ENCODE measurements at regions not wholly inside any gene's neighbourhood (a gene's known extent, or its start where the extent isn't known, plus 50 kb on each side); places are given as distances from the start of the nearest gene placed in this dataset.
"Not testable (repeated sequence)": the region's sequence is repeated elsewhere in the genome, so short reads cannot be mapped to it uniquely, and the experiment has no call there.

DNA sequence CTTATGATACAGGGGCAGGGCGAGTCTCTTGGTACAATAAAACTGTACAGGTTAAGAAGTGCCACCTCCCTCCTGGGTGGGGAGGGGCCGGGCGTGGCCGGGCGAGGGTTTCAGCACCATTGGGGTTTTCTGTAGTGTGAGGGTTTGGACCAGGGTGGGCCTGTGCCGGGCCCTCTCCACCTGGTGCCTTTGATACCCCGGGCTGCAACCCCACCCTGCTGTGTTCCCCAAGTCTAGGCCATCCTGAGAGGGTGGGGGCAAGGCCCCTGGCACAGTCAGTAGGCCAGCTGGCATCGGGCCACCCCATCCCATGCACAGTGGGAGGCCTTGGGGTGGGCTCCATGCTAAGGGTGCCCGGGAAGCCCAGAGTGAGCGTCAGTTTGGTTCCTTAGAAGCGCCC, 431.8 kb upstream of the ZNF722 start:
- POLR2A ChIA-PET; SMC1A ChIA-PET (ENCODE audit: uncharacterized antibody, unreplicated experiment); H3K4me1 ChIP-seq (ENCODE audit: control insufficient read depth, insufficient read depth, low read length); FAIRE-seq; BruUV-seq (replicated peaks); RAD21 ChIA-PET (ENCODE audit: unreplicated experiment); H3K4me2 ChIP-seq (ENCODE audit: control insufficient read depth, insufficient read depth); H3K4me3 ChIP-seq; intact Hi-C loops (cut with micrococcal nuclease; ENCODE audit: unreplicated experiment); DNase-seq (ENCODE audit: low read depth, low spot score); H3K27ac ChIP-seq (ENCODE audit: control insufficient read depth, insufficient read depth); H3K27me3 ChIP-seq (replicated peaks in 1 of 2; ENCODE audit: control insufficient read depth in 2 of 2, insufficient read depth in 2 of 2, low read length in 1 of 2); H3K36me3 ChIP-seq (ENCODE audit: control insufficient read depth in 2 of 2, insufficient read depth in 2 of 2, low read length in 1 of 2); in situ Hi-C loops (cut with MboI); H4K20me1 ChIP-seq (ENCODE audit: control insufficient read depth, insufficient read depth); CTCF ChIA-PET; H3K9ac ChIP-seq (ENCODE audit: control insufficient read depth, insufficient read depth, low read length); ATAC-seq; H3K9me3 ChIP-seq (replicated peaks; ENCODE audit: control insufficient read depth, insufficient read depth, low read length); H3K79me2 ChIP-seq (ENCODE audit: control insufficient read depth, insufficient read depth, low read length); H2AFZ ChIP-seq (ENCODE audit: control insufficient read depth, low read depth, low read length): not testable (repeated sequence)
- 53% methylated on average over 8 of the region's 11 CpGs for WGBS (ENCODE audit: insufficient coverage, insufficient replicate concordance, low lambda C conversion rate, missing lambda C conversion rate)

GRCh38 chr7:63567636-63568035, 431.0 kb upstream of the ZNF722 start:
- H3K4me3 ChIP-seq; DNase-seq (ENCODE audit: low read depth, low spot score); H3K4me1 ChIP-seq (ENCODE audit: control insufficient read depth, insufficient read depth, low read length); SMC1A ChIA-PET (ENCODE audit: uncharacterized antibody, unreplicated experiment); H3K79me2 ChIP-seq (ENCODE audit: control insufficient read depth, insufficient read depth, low read length); H2AFZ ChIP-seq (ENCODE audit: control insufficient read depth, low read depth, low read length); CTCF ChIA-PET; POLR2A ChIA-PET; H4K20me1 ChIP-seq (ENCODE audit: control insufficient read depth, insufficient read depth); H3K4me2 ChIP-seq (ENCODE audit: control insufficient read depth, insufficient read depth); H3K9me3 ChIP-seq (replicated peaks; ENCODE audit: control insufficient read depth, insufficient read depth, low read length); H3K36me3 ChIP-seq (ENCODE audit: control insufficient read depth in 2 of 2, insufficient read depth in 2 of 2, low read length in 1 of 2); BruUV-seq (replicated peaks); in situ Hi-C loops (cut with MboI); RAD21 ChIA-PET (ENCODE audit: unreplicated experiment); H3K27ac ChIP-seq (ENCODE audit: control insufficient read depth, insufficient read depth); intact Hi-C loops (cut with micrococcal nuclease; ENCODE audit: unreplicated experiment); FAIRE-seq; H3K9ac ChIP-seq (ENCODE audit: control insufficient read depth, insufficient read depth, low read length); H3K27me3 ChIP-seq (replicated peaks in 1 of 2; ENCODE audit: control insufficient read depth in 2 of 2, insufficient read depth in 2 of 2, low read length in 1 of 2); ATAC-seq: not testable (repeated sequence)
- 70% methylated on average over 24 of the region's 25 CpGs for WGBS (ENCODE audit: insufficient coverage, insufficient replicate concordance, low lambda C conversion rate, missing lambda C conversion rate)

DNA sequence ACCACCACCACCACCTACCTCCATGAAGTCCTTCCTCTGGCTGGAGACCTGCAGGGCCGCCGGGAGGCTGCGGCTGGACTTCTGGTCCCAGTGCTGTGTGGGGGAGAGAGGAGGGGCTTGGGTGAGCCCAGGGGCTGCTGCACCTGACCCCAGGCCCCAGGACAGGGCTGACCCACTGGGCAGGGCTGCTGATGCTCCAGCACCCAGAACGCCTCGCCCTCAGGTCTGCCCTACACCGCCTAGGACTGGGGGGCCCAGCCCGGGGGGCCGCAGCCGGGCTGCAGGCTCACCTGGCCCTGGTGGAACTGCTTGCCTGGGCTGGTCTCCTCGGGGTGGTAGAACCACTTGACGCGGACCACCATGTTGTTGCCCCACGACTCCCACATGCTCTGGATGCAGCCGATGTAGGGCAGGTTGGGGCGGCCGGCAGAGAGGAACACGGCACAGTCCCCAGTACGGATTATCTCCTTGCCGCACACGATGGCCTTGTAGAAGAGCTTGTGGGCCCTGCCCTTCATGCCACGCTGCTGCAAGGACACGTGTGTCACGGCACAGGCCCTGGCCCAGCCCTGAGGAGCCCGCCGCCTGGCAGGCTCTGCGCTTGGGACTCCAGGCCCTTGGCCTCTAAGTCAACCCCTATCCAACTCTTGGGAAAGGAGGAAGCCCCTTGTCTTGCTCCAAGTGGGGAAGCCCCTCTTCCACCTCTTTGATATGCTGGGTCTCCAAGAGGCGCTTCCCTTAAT, 429.9 kb upstream of the ZNF722 start:
- H3K36me3 ChIP-seq (ENCODE audit: control insufficient read depth in 2 of 2, insufficient read depth in 2 of 2, low read length in 1 of 2); DNase-seq (ENCODE audit: low read depth, low spot score); H3K4me2 ChIP-seq (ENCODE audit: control insufficient read depth, insufficient read depth); BruUV-seq (replicated peaks); in situ Hi-C loops (cut with MboI); FAIRE-seq; ATAC-seq; SMC1A ChIA-PET (ENCODE audit: uncharacterized antibody, unreplicated experiment); POLR2A ChIA-PET; CTCF ChIA-PET; H3K9ac ChIP-seq (ENCODE audit: control insufficient read depth, insufficient read depth, low read length); H3K27me3 ChIP-seq (replicated peaks in 1 of 2; ENCODE audit: control insufficient read depth in 2 of 2, insufficient read depth in 2 of 2, low read length in 1 of 2); intact Hi-C loops (cut with micrococcal nuclease; ENCODE audit: unreplicated experiment); RAD21 ChIA-PET (ENCODE audit: unreplicated experiment); H3K27ac ChIP-seq (ENCODE audit: control insufficient read depth, insufficient read depth); H3K4me3 ChIP-seq; H3K4me1 ChIP-seq (ENCODE audit: control insufficient read depth, insufficient read depth, low read length); H4K20me1 ChIP-seq (ENCODE audit: control insufficient read depth, insufficient read depth); H3K79me2 ChIP-seq (ENCODE audit: control insufficient read depth, insufficient read depth, low read length); H3K9me3 ChIP-seq (replicated peaks; ENCODE audit: control insufficient read depth, insufficient read depth, low read length); H2AFZ ChIP-seq (ENCODE audit: control insufficient read depth, low read depth, low read length): not testable (repeated sequence)
- 61% methylated on average over 22 of the region's 27 CpGs for WGBS (ENCODE audit: insufficient coverage, insufficient replicate concordance, low lambda C conversion rate, missing lambda C conversion rate)

- ATAC-seq; H3K4me3 ChIP-seq; H3K27me3 ChIP-seq (replicated peaks in 1 of 2; ENCODE audit: control insufficient read depth in 2 of 2, insufficient read depth in 2 of 2, low read length in 1 of 2); H3K36me3 ChIP-seq (ENCODE audit: control insufficient read depth in 2 of 2, insufficient read depth in 2 of 2, low read length in 1 of 2); H4K20me1 ChIP-seq (ENCODE audit: control insufficient read depth, insufficient read depth); SMC1A ChIA-PET (ENCODE audit: uncharacterized antibody, unreplicated experiment); in situ Hi-C loops (cut with MboI); H3K9ac ChIP-seq (ENCODE audit: control insufficient read depth, insufficient read depth, low read length); H3K9me3 ChIP-seq (replicated peaks; ENCODE audit: control insufficient read depth, insufficient read depth, low read length); CTCF ChIA-PET; DNase-seq (ENCODE audit: low read depth, low spot score); intact Hi-C loops (cut with micrococcal nuclease; ENCODE audit: unreplicated experiment); FAIRE-seq; RAD21 ChIA-PET (ENCODE audit: unreplicated experiment); H3K4me2 ChIP-seq (ENCODE audit: control insufficient read depth, insufficient read depth); H3K4me1 ChIP-seq (ENCODE audit: control insufficient read depth, insufficient read depth, low read length); BruUV-seq (replicated peaks); H3K79me2 ChIP-seq (ENCODE audit: control insufficient read depth, insufficient read depth, low read length); POLR2A ChIA-PET; H3K27ac ChIP-seq (ENCODE audit: control insufficient read depth, insufficient read depth); H2AFZ ChIP-seq (ENCODE audit: control insufficient read depth, low read depth, low read length): not testable (repeated sequence)
- 53% methylated on average over 15 of the region's 15 CpGs for WGBS (ENCODE audit: insufficient coverage, insufficient replicate concordance, low lambda C conversion rate, missing lambda C conversion rate)
These were observed 428.1 kb upstream of the ZNF722 start for GRCh38 chr7:63570386-63571115.

All from GM12878 (cell line).